GM12872 (cell line): ENCODE measurements at regions not wholly inside any gene's neighbourhood (a gene's known extent, or its start where the extent isn't known, plus 50 kb on each side); places are given as distances from the start of the nearest gene placed in this dataset.

Experiments used
- TF ChIP-seq, protein P1 (sequence below): IDR thresholded peaks from 3 replicates; pipeline ENCODE4 v1.5.1; 2011; ENCODE audit warnings: low read depth, mild to moderate bottlenecking, low read length, moderate library complexity; ENCODE audit not compliant: insufficient read depth

DNA sequence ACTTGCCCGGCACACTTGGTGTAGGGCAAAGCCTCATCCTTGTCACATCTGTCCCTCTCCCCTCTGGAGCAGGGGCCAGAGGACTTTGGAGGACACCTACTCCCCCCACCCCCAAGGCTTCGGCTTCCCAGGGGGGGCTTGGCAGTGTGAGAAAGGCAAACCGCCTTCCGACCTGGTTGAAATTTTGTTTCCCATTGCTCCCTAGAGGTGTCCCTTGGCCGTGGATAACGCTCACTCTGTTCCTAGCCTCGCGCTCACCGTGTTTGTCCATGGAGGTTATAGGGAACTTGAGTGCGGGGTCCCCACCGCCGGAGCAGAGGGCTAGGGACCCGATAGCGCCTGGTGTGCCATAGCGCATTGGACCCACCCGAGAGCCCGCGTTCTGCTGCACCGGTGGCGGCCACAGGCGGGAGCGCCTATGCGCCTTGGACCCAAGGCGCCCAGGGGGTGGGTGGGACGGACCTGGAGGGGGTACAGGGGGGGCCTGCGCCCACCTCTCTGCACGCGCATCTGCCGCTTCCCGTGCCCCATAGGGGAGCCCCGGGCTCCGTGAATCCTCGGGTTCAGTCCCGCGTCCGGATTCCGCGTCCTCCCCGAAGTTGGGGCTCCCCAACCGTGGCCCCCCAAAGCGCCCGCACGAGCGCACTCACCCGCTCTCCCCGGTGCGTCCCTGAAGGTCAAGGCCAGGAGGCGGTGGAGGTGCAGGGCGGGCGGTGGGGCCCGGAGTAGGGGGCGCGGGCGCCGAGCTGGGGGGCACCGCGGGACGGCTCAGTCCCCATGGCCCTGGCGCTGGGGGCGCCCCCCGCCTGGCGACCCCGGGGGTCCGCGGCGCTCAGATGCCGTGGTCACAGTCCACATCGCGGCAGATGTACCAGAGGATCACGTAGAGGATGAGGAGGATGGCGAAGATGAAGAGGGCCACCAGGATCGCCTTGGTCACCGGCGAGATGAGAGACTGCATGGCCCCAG is 82.7 kb upstream of the DHRSX start:
- TF ChIP-seq, protein P1, sequence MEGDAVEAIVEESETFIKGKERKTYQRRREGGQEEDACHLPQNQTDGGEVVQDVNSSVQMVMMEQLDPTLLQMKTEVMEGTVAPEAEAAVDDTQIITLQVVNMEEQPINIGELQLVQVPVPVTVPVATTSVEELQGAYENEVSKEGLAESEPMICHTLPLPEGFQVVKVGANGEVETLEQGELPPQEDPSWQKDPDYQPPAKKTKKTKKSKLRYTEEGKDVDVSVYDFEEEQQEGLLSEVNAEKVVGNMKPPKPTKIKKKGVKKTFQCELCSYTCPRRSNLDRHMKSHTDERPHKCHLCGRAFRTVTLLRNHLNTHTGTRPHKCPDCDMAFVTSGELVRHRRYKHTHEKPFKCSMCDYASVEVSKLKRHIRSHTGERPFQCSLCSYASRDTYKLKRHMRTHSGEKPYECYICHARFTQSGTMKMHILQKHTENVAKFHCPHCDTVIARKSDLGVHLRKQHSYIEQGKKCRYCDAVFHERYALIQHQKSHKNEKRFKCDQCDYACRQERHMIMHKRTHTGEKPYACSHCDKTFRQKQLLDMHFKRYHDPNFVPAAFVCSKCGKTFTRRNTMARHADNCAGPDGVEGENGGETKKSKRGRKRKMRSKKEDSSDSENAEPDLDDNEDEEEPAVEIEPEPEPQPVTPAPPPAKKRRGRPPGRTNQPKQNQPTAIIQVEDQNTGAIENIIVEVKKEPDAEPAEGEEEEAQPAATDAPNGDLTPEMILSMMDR: no peak

DNA sequence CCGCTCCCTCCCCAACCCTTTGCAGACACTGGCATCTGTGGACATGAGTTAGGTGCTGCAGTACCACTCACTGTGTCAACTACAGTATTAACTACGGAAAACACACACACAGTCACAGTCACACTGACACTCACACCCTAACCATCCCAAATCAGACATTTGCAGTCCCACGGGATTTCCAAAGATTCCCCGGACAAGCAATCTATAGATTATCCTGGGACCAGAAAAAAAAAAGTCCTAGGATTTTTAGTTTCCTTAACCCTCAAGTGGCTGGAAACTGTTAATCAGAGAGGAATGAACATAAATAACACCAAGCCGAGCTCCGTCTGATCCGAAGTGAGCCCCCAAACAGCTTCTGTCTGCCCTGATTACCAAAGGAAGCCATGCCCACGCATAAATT is 81.9 kb upstream of the DHRSX start:
- TF ChIP-seq, protein P1: no peak

DNA sequence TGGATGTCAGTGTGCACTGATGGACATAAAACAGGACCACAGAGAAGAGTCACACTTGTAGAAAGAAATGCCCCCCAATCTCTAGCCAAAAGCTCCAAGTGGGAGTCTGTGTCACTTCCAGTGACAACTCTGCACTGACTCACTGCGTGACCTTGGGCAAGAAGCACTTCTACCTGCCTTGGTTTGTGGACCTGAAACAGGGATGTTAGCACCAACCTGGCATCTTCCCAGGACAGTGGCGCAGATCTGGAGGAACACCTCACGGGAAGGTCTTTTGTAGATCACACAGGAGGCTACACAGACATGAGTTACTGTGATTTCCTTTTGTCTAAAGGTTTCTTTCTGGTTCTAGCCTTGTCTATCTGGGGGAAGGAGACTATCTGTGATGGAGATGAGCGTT is 80.5 kb upstream of the DHRSX start:
- TF ChIP-seq, protein P1: no peak

DNA sequence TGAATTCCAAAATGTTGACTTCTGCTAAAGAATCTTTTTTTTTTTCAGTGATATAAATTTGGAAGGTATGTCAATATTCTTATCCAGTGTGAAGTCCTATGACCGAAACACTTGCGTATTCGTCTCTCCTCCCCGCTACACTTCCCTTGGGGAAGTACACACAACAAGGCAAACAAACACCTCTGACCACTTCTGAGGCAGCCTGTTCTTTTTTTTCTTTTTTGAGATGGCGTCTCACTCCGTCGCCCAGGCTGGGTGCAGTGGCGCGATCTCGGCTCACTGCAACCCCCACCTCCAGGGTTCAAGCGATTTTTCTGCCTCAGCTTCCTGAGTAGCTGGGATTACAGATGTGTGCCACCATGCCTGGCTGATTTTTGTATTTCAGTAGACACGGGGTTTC is 78.1 kb upstream of the DHRSX start:
- TF ChIP-seq, protein P1: no peak

DNA sequence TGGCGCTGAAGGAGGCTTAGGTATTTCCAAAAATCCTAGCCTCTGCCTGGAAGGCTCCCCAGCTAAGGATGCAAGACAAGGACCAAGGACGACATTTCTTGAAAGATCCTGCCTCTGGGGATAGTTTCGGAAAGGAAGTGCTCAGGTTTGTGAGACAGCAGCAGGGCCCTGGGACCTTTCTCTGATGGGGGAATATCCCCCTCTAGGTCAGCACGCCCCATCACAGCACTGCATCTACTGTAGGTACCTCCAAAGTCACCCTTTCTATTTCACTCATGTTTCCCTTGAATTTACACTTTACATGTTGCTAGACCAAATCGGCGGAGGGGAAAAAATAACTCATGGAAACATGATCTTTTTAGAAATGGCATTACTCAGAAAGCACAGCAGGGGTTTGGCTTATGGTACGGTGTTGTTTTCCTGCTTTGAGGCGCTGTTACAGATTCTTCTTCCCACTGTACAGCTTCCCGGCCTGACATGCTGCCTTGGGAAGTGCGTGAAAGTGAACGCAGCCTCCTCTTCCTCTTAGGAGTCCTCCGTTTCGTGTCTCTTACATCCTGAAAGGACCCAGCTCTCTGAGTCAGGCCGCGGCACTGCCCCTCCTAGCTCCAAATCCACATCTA is 77.2 kb upstream of the DHRSX start:
- TF ChIP-seq, protein P1: no peak

DNA sequence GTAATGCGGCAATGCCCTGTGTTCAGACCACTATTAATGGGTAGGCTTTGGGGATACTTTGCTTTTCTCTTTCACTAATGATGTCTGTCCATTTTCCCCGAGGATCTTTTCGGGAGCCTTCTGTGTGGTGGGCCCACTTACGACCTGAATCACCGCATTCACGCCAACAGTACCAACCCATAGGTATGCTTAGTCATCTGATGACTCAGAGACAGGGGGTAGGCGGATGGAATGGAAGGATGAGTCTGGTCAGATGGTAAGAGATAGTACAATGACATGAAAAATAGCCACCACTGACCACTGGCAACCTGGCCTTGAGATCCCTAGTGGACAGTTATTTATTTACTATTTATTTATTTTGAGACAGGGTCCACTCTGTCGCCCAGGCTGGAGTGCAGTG is 76.0 kb upstream of the DHRSX start:
- TF ChIP-seq, protein P1: no peak

DNA sequence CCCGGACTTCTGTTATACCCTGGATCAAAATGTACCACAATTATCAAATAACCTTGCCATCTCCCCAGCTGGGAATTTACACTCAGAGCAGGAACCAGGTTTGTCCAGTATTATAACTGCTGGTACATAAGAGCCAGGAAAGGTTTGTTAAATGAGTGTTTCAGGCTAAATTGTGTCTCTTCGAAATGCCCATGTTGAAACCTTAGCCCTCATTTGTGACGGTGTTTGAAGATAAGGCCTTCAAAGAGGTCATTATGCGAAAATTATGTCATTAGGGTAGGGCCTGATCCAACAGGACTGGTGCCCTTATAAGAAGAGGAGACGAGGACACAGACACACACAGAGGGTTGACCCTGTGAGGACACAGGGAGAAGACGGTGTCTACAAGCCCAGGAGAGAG is 73.5 kb upstream of the DHRSX start:
- TF ChIP-seq, protein P1: no peak
